ENCODE measurements at regions not wholly inside any gene's neighbourhood (a gene's known extent, or its start where the extent isn't known, plus 50 kb on each side); places are given as distances from the start of the nearest gene placed in this dataset.

- Histone ChIP-seq H3K36me3 (ENCODE audit: control insufficient read depth in 4 of 4, insufficient read depth in 3 of 4, low read depth in 1 of 4, low read length in 3 of 4) (no peaks in the 10 kb centered on the region), H3K27ac (ENCODE audit: low read depth in 1 of 2, low read length in 2 of 2) (no peak overlapping the region), H3K4me3 (ENCODE audit: low read depth in 1 of 3, low read length in 3 of 3) (no peak overlapping the region), H3K27me3 (ENCODE audit: control insufficient read depth in 4 of 4, insufficient read depth in 4 of 4, low read length in 3 of 4) (peaks cover 0 to 4% (median 0%) of the 10 kb centered on the region in 4 donors), H3K9ac (ENCODE audit: low read depth in 1 of 2, low read length in 2 of 2) (no peak overlapping the region), H3K9me3 (ENCODE audit: control insufficient read depth in 4 of 4, low read length in 3 of 4) (peaks cover 0 to 4% (median 1%) of the 10 kb centered on the region in 4 donors), H3K4me1 (ENCODE audit: control insufficient read depth in 4 of 4, insufficient read depth in 4 of 4, low read length in 3 of 4) (no peaks in the 10 kb centered on the region)
- no peak for DNase-seq (ENCODE audit: low spot score)
- 44% methylated on average over 2 of the region's 2 CpGs for WGBS
- no peak for TF ChIP-seq YY1 (IDR thresholded peaks at IDR 0.05)
- TF ChIP-seq ZBTB33 (IDR thresholded peaks at IDR 0.05) = no peak
These were observed 91.6 kb upstream of the GNPDA2 start for GRCh38 chr4:44817930-44818329.

GRCh38 chr4:44806071-44806470 lies 79.7 kb upstream of the GNPDA2 start:
- Histone ChIP-seq H3K27ac (ENCODE audit: low read depth in 1 of 2, low read length in 2 of 2) (no peak overlapping the region), H3K9me3 (ENCODE audit: control insufficient read depth in 4 of 4, low read length in 3 of 4) (no peaks in the 10 kb centered on the region), H3K9ac (ENCODE audit: low read depth in 1 of 2, low read length in 2 of 2) (no peak overlapping the region), H3K27me3 (ENCODE audit: control insufficient read depth in 4 of 4, insufficient read depth in 4 of 4, low read length in 3 of 4) (no peaks in the 10 kb centered on the region), H3K36me3 (ENCODE audit: control insufficient read depth in 4 of 4, insufficient read depth in 3 of 4, low read depth in 1 of 4, low read length in 3 of 4) (no peaks in the 10 kb centered on the region), H3K4me1 (ENCODE audit: control insufficient read depth in 4 of 4, insufficient read depth in 4 of 4, low read length in 3 of 4) (no peaks in the 10 kb centered on the region), H3K4me3 (ENCODE audit: low read depth in 1 of 3, low read length in 3 of 3) (no peak overlapping the region)
- DNase-seq (ENCODE audit: low spot score) = no peak
- no peak for TF ChIP-seq RAD21 (IDR thresholded peaks at IDR 0.05)
- WGBS = 53% methylated on average over 2 of the region's 2 CpGs

- Histone ChIP-seq H3K27ac (ENCODE audit: low read depth in 1 of 2, low read length in 2 of 2) (no peak overlapping the region), H3K4me1 (ENCODE audit: control insufficient read depth in 4 of 4, insufficient read depth in 4 of 4, low read length in 3 of 4) (no peaks in the 10 kb centered on the region), H3K9ac (ENCODE audit: low read depth in 1 of 2, low read length in 2 of 2) (no peak overlapping the region), H3K27me3 (ENCODE audit: control insufficient read depth in 4 of 4, insufficient read depth in 4 of 4, low read length in 3 of 4) (no peaks in the 10 kb centered on the region), H3K9me3 (ENCODE audit: control insufficient read depth in 4 of 4, low read length in 3 of 4) (no peaks in the 10 kb centered on the region), H3K36me3 (ENCODE audit: control insufficient read depth in 4 of 4, insufficient read depth in 3 of 4, low read depth in 1 of 4, low read length in 3 of 4) (no peaks in the 10 kb centered on the region), H3K4me3 (ENCODE audit: low read depth in 1 of 3, low read length in 3 of 3) (no peak overlapping the region)
- no peak for TF ChIP-seq RAD21 (IDR thresholded peaks at IDR 0.05)
- no peak for TF ChIP-seq ATF3 (IDR thresholded peaks at IDR 0.05)
- no peak for TF ChIP-seq MAX (IDR thresholded peaks at IDR 0.05)
- TF ChIP-seq NR2F2 (IDR thresholded peaks at IDR 0.05) = no peak
- no peak for TF ChIP-seq GABPA (IDR thresholded peaks at IDR 0.05 in 1 of 2, conservative IDR thresholded peaks at IDR 0.05 in 1 of 2)
- TF ChIP-seq FOXA2 (IDR thresholded peaks at IDR 0.05) = no peak
- no peak for TF ChIP-seq HNF4A (conservative IDR thresholded peaks at IDR 0.05)
- no peak for TF ChIP-seq HNF4G (IDR thresholded peaks at IDR 0.05)
- no peak for TF ChIP-seq SP1 (IDR thresholded peaks at IDR 0.05)
- no peak for TF ChIP-seq ZBTB33 (IDR thresholded peaks at IDR 0.05)
- no peak for TF ChIP-seq JUND (IDR thresholded peaks at IDR 0.05)
- no peak for TF ChIP-seq REST (IDR thresholded peaks at IDR 0.05)
- no peak for TF ChIP-seq FOXA1 (IDR thresholded peaks at IDR 0.05)
- WGBS = 86% methylated on average over 1 of the region's 1 CpG
- DNase-seq (ENCODE audit: low spot score) = no peak
These were observed 77.9 kb upstream of the GNPDA2 start for GRCh38 chr4:44804301-44804700.

Data from liver (tissue), 7 donors.